ENCODE measurements at regions not wholly inside any gene's neighbourhood (a gene's known extent, or its start where the extent isn't known, plus 50 kb on each side); places are given as distances from the start of the nearest gene placed in this dataset.

DNA sequence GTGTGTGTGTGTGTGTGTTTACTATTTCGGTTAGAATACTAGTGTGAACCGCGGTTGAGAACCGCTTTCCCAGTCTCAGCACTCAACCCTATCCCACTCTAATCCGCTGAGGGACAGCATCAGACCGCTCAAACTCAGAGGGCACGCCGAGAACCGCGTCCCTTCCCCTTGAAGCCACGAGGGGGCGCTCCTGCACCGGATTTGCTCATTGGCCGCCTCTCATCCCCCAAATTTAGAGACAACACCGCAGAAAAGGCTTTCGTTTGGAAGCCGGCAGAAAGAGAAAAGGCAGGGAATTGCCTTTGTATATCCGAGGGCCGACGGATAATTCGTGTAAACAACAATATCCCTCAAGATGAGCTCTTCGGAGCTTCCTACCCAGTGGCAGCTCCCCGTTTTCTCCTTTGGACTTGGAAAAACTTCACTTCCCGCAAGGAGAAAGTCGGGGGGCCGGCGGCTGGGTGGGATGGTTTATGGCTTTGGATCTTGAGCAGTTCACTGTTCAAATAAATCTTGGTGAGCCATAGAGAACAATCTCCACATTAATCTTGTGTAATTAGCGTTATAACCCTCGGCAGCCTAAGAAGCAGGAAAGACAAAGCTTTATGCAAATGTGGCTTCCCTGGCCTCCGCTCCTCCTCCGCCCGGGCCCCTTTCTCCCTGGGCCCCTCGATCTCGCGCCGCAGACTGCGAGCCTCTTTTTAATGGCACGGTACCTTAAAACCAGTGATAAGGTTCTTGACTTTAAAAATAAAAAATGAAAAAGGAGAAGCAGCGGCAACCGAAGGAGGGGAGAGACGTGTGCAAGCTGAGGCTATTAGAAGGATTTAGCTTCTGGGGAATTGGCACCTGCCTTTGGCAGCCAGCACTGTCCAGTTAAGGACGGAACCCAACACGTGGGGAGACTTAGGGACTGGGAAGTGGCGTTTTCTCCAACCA lies 296.8 kb downstream of the PARP8 start:
- Histone ChIP-seq H4K91ac (ENCODE audit: low read length) (no peak overlapping the region), H4K8ac (ENCODE audit: low read length) (no peak overlapping the region), H3K4ac (ENCODE audit: low read depth in 1 of 2, low read length in 2 of 2) (no peak overlapping the region), H2BK15ac (ENCODE audit: low read depth, poor library complexity, severe bottlenecking) (no peak overlapping the region), H3K27me3 (ENCODE audit: control insufficient read depth in 1 of 2, insufficient read depth in 1 of 2, low read length in 2 of 2) (peaks cover 52 to 66% of the 10 kb centered on the region in 2 experiments), H3K36me3 (ENCODE audit: control insufficient read depth in 1 of 2, insufficient read depth in 2 of 2, low read depth in 1 of 2, low read length in 2 of 2) (no peaks in the 10 kb centered on the region), H3K27ac (ENCODE audit: low read length, poor library complexity, severe bottlenecking) (no peak overlapping the region), H2BK5ac (ENCODE audit: low read depth, low read length, poor library complexity, severe bottlenecking) (no peak overlapping the region), H3K4me1 (ENCODE audit: control insufficient read depth, insufficient read depth, low read depth, low read length) (peaks cover 12% of the 10 kb centered on the region), H3K23ac (ENCODE audit: low read length in 2 of 2) (no peak overlapping the region), H3K4me3 (ENCODE audit: insufficient read depth in 1 of 2, low read depth in 1 of 2, low read length in 2 of 2) (peak overlapping the region in 1 of 2 experiments; percentile 81), H3K9me3 (ENCODE audit: control insufficient read depth, low read length) (no peaks in the 10 kb centered on the region), H2BK12ac (ENCODE audit: low read length in 2 of 2) (no peak overlapping the region), H2AFZ (ENCODE audit: low read depth, low read length) (peak overlapping the region; percentile 21), H3K14ac (ENCODE audit: low read length in 2 of 2) (no peak overlapping the region), H3K79me1 (replicated peaks; ENCODE audit: low read length, poor library complexity, severe bottlenecking) (no peaks in the 10 kb centered on the region), H3K18ac (ENCODE audit: low read depth in 1 of 2, low read length in 2 of 2) (no peak overlapping the region), H3K9ac (ENCODE audit: low read length) (peak overlapping the region; percentile 70), H2BK120ac (ENCODE audit: low read depth, low read length) (no peak overlapping the region), H2AK5ac (ENCODE audit: low read length, severe bottlenecking) (no peak overlapping the region), H3K4me2 (ENCODE audit: low read length, poor library complexity, severe bottlenecking) (peak overlapping the region; percentile 89)
- WGBS: 1% methylated on average over 39 of the region's 44 CpGs
- peak; percentile 62 for DNase-seq

DNA sequence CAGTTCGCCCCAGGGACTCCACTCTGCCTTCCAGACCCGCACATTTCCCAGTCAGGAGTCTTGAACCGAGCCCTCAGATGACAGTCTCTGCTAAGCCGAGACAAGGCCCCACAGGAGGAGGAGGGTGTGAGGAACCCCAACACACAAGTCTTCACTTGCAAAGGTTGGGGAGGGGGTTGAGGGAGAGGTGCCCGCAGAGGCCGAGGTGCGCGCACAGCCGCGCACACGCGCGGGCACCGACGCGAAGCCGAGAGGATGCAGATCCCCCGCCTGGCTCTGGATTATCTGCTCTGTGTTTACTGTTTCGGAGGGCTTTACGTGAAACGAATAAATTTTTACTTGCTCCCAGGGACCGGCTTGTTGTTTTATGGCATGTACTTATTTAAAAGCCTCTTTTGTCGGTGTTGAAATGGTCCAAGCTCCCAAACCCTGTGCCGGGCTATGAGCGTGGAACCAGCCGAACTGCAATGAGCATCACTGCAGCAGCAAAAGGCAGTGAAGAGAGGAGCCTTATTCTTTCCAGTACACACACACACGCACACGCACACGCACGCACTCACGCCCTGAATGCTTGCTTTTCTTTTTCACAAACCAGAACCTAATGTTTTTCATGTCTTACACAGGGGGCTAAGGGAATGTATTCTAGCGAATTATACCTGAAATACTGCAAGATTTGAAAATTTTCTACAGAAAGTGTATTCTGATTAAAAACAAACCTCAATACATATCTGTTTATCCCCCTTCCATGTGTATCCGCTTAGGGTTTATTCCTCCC lies 297.7 kb downstream of the PARP8 start:
- H2BK12ac ChIP-seq (ENCODE audit: low read length in 2 of 2): no peak overlapping the region
- no peak overlapping the region for H3K18ac ChIP-seq (ENCODE audit: low read depth in 1 of 2, low read length in 2 of 2)
- H2AK5ac ChIP-seq (ENCODE audit: low read length, severe bottlenecking): no peak overlapping the region
- no peaks in the 10 kb centered on the region for H3K79me1 ChIP-seq (replicated peaks; ENCODE audit: low read length, poor library complexity, severe bottlenecking)
- no peaks in the 10 kb centered on the region for H3K36me3 ChIP-seq (ENCODE audit: control insufficient read depth in 1 of 2, insufficient read depth in 2 of 2, low read depth in 1 of 2, low read length in 2 of 2)
- H2BK5ac ChIP-seq (ENCODE audit: low read depth, low read length, poor library complexity, severe bottlenecking): no peak overlapping the region
- H2BK120ac ChIP-seq (ENCODE audit: low read depth, low read length): no peak overlapping the region
- H3K4me3 ChIP-seq (ENCODE audit: insufficient read depth in 1 of 2, low read depth in 1 of 2, low read length in 2 of 2): no peak overlapping the region
- no peak overlapping the region for H4K91ac ChIP-seq (ENCODE audit: low read length)
- peak overlapping the region in 1 of 2 experiments; percentile 35 for H3K23ac ChIP-seq (ENCODE audit: low read length in 2 of 2)
- H3K9me3 ChIP-seq (ENCODE audit: control insufficient read depth, low read length): no peaks in the 10 kb centered on the region
- no peak overlapping the region for H4K8ac ChIP-seq (ENCODE audit: low read length)
- no peak overlapping the region for H2BK15ac ChIP-seq (ENCODE audit: low read depth, poor library complexity, severe bottlenecking)
- peaks cover 62 to 71% of the 10 kb centered on the region in 2 experiments for H3K27me3 ChIP-seq (ENCODE audit: control insufficient read depth in 1 of 2, insufficient read depth in 1 of 2, low read length in 2 of 2)
- H3K27ac ChIP-seq (ENCODE audit: low read length, poor library complexity, severe bottlenecking): no peak overlapping the region
- peak overlapping the region; percentile 89 for H3K4me2 ChIP-seq (ENCODE audit: low read length, poor library complexity, severe bottlenecking)
- peaks cover 16% of the 10 kb centered on the region for H3K4me1 ChIP-seq (ENCODE audit: control insufficient read depth, insufficient read depth, low read depth, low read length)
- 3% methylated on average over 26 of the region's 33 CpGs for WGBS
- DNase-seq: peak; percentile 32
- peak overlapping the region in 1 of 2 experiments; percentile 36 for H3K14ac ChIP-seq (ENCODE audit: low read length in 2 of 2)
- no peak overlapping the region for H2AFZ ChIP-seq (ENCODE audit: low read depth, low read length)
- no peak overlapping the region for H3K4ac ChIP-seq (ENCODE audit: low read depth in 1 of 2, low read length in 2 of 2)
- no peak overlapping the region for H3K9ac ChIP-seq (ENCODE audit: low read length)

DNA sequence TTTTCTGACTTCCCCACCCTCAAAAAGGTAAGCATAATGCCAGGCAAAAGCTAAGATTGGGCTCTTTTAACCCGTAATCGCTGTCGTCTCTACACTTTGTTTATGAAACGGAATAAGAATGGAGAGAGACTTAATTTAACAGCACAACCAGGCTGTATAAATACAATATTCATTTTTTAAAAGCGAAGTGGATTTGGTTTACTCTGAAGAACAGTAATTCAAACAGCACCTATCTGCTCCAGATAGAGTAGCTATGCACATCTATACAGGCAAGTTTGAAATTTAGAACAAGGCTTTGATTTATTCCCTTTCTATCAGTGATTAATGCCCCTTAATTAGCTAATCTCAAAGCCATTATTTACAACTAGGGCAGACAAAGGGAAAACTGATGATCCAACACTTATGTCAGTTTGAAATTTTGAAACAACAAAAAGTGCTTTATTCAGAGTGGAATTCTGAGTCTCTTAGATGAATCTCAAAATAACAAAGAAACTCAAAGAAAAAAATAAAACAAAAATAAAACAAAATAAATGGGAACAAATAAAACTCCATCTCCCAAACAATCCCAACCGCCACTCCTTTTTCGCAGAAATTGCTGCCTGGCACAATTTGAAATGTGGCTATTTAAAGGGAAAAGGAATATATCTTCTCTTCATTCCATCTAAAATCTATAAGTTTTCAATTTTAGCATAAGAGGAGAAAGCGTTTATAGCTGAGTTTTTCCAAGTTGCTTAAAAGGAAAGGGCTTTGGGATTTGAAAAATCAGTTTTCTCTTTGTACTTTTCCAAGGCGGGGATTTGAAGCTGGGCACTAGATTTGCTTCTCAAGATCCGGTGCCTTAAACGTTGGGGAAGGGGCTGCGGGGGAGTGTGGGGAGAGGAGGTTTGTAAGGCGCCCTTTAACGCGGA lies 298.6 kb downstream of the PARP8 start:
- no peaks in the 10 kb centered on the region for H3K9me3 ChIP-seq (ENCODE audit: control insufficient read depth, low read length)
- peaks cover 22% of the 10 kb centered on the region for H3K4me1 ChIP-seq (ENCODE audit: control insufficient read depth, insufficient read depth, low read depth, low read length)
- H2AK5ac ChIP-seq (ENCODE audit: low read length, severe bottlenecking): no peak overlapping the region
- H2AFZ ChIP-seq (ENCODE audit: low read depth, low read length): no peak overlapping the region
- H3K23ac ChIP-seq (ENCODE audit: low read length in 2 of 2): no peak overlapping the region
- peak; percentile 5 for DNase-seq
- 29% methylated on average over 8 of the region's 15 CpGs for WGBS
- H3K27me3 ChIP-seq (ENCODE audit: control insufficient read depth in 1 of 2, insufficient read depth in 1 of 2, low read length in 2 of 2): peaks cover 70 to 74% of the 10 kb centered on the region in 2 experiments
- H3K14ac ChIP-seq (ENCODE audit: low read length in 2 of 2): no peak overlapping the region
- H2BK12ac ChIP-seq (ENCODE audit: low read length in 2 of 2): no peak overlapping the region
- no peak overlapping the region for H4K91ac ChIP-seq (ENCODE audit: low read length)
- no peak overlapping the region for H2BK5ac ChIP-seq (ENCODE audit: low read depth, low read length, poor library complexity, severe bottlenecking)
- no peak overlapping the region for H2BK15ac ChIP-seq (ENCODE audit: low read depth, poor library complexity, severe bottlenecking)
- H3K4me2 ChIP-seq (ENCODE audit: low read length, poor library complexity, severe bottlenecking): no peak overlapping the region
- no peak overlapping the region for H4K8ac ChIP-seq (ENCODE audit: low read length)
- H3K9ac ChIP-seq (ENCODE audit: low read length): no peak overlapping the region
- H2BK120ac ChIP-seq (ENCODE audit: low read depth, low read length): no peak overlapping the region
- no peak overlapping the region for H3K4ac ChIP-seq (ENCODE audit: low read depth in 1 of 2, low read length in 2 of 2)
- no peak overlapping the region for H3K4me3 ChIP-seq (ENCODE audit: insufficient read depth in 1 of 2, low read depth in 1 of 2, low read length in 2 of 2)
- H3K36me3 ChIP-seq (ENCODE audit: control insufficient read depth in 1 of 2, insufficient read depth in 2 of 2, low read depth in 1 of 2, low read length in 2 of 2): no peaks in the 10 kb centered on the region
- H3K27ac ChIP-seq (ENCODE audit: low read length, poor library complexity, severe bottlenecking): no peak overlapping the region
- no peak overlapping the region for H3K18ac ChIP-seq (ENCODE audit: low read depth in 1 of 2, low read length in 2 of 2)
- H3K79me1 ChIP-seq (replicated peaks; ENCODE audit: low read length, poor library complexity, severe bottlenecking): no peaks in the 10 kb centered on the region
